ENCODE measurements at regions not wholly inside any gene's neighbourhood (a gene's known extent, or its start where the extent isn't known, plus 50 kb on each side); places are given as distances from the start of the nearest gene placed in this dataset.

DNA sequence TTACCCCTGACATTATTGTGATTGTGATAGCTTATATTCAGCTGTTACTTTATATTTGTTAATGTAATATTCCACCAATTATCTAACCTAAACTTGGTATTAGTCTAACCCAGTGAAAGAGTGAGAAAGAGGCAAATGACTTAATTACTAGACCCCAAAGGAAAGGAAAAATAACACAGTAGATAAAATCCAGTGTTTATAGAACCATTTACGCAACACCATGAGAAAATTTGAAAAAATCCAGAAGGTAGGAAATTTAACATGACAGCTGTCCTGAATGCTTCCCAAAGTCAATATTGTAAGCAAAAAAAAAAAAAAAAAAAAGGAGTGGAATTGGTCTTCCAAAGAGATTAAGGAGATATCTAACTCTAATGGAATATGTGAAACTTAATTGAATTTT, 741.5 kb upstream of the GHITM start:
- Histone ChIP-seq H2BK5ac (ENCODE audit: low read length) (no peak overlapping the region), H3K9me3 (replicated peaks in 1 of 2; ENCODE audit: control insufficient read depth in 2 of 2, insufficient read depth in 1 of 2, low read depth in 1 of 2, low read length in 2 of 2) (no peaks in the 10 kb centered on the region), H3K4me2 (ENCODE audit: insufficient read depth, low read length, poor library complexity, severe bottlenecking) (no peak overlapping the region), H3K9ac (ENCODE audit: low read depth, low read length, poor library complexity) (no peak overlapping the region), H2BK120ac (ENCODE audit: low read depth, low read length) (no peak overlapping the region), H3K27me3 (ENCODE audit: control insufficient read depth in 3 of 3, insufficient read depth in 3 of 3, low read depth in 1 of 3, low read length in 3 of 3) (no peaks in the 10 kb centered on the region), H3K79me1 (ENCODE audit: low read depth, low read length) (no peaks in the 10 kb centered on the region), H4K91ac (ENCODE audit: low read depth, low read length, poor library complexity) (no peak overlapping the region), H3K4me1 (ENCODE audit: control insufficient read depth in 2 of 2, insufficient read depth in 1 of 2, low read depth in 1 of 2, low read length in 2 of 2) (no peaks in the 10 kb centered on the region), H3K18ac (ENCODE audit: low read length) (no peak overlapping the region), H3K23ac (ENCODE audit: low read depth, low read length, poor library complexity) (no peak overlapping the region), H4K8ac (ENCODE audit: low read depth, low read length) (no peak overlapping the region), H3K14ac (ENCODE audit: low read length) (no peak overlapping the region), H3K4me3 (ENCODE audit: low read length in 2 of 2) (no peak overlapping the region), H2AK5ac (ENCODE audit: low read depth, low read length) (no peak overlapping the region), H3K4ac (ENCODE audit: low read length) (no peak overlapping the region), H3K27ac (replicated peaks; ENCODE audit: low read length) (no peak overlapping the region), H2BK15ac (ENCODE audit: low read length) (no peak overlapping the region), H2BK12ac (ENCODE audit: low read length) (no peak overlapping the region), H2AFZ (ENCODE audit: low read length) (no peak overlapping the region), H3K36me3 (replicated peaks in 1 of 2; ENCODE audit: control insufficient read depth in 2 of 2, insufficient read depth in 2 of 2, low read length in 2 of 2) (no peaks in the 10 kb centered on the region)
- no CpG with 5 or more reads among the region's 1 CpG for WGBS, 2 donors (ENCODE audit: extremely low coverage in 2 of 2, insufficient read length in 2 of 2, insufficient replicate concordance in 1 of 2)
- no peak for DNase-seq (ENCODE audit: low spot score)

- H4K8ac ChIP-seq (ENCODE audit: low read depth, low read length), result no peak overlapping the region
- H3K14ac ChIP-seq (ENCODE audit: low read length), result no peak overlapping the region
- no peak overlapping the region for H3K4me3 ChIP-seq (ENCODE audit: low read length in 2 of 2)
- H2BK12ac ChIP-seq (ENCODE audit: low read length), result no peak overlapping the region
- no peaks in the 10 kb centered on the region for H3K4me1 ChIP-seq (ENCODE audit: control insufficient read depth in 2 of 2, insufficient read depth in 1 of 2, low read depth in 1 of 2, low read length in 2 of 2)
- H4K91ac ChIP-seq (ENCODE audit: low read depth, low read length, poor library complexity), result no peak overlapping the region
- H3K27me3 ChIP-seq (ENCODE audit: control insufficient read depth in 3 of 3, insufficient read depth in 3 of 3, low read depth in 1 of 3, low read length in 3 of 3), result no peaks in the 10 kb centered on the region
- no peaks in the 10 kb centered on the region for H3K36me3 ChIP-seq (replicated peaks in 1 of 2; ENCODE audit: control insufficient read depth in 2 of 2, insufficient read depth in 2 of 2, low read length in 2 of 2)
- no peak overlapping the region for H3K9ac ChIP-seq (ENCODE audit: low read depth, low read length, poor library complexity)
- no peak overlapping the region for H2BK15ac ChIP-seq (ENCODE audit: low read length)
- no peak overlapping the region for H3K18ac ChIP-seq (ENCODE audit: low read length)
- no peak overlapping the region for H3K27ac ChIP-seq (replicated peaks; ENCODE audit: low read length)
- no peak overlapping the region for H3K4me2 ChIP-seq (ENCODE audit: insufficient read depth, low read length, poor library complexity, severe bottlenecking)
- H3K4ac ChIP-seq (ENCODE audit: low read length), result no peak overlapping the region
- no peak overlapping the region for H2AFZ ChIP-seq (ENCODE audit: low read length)
- no peak overlapping the region for H2BK5ac ChIP-seq (ENCODE audit: low read length)
- H2BK120ac ChIP-seq (ENCODE audit: low read depth, low read length), result no peak overlapping the region
- no CpG with 5 or more reads among the region's 2 CpGs for WGBS, 2 donors (ENCODE audit: extremely low coverage in 2 of 2, insufficient read length in 2 of 2, insufficient replicate concordance in 1 of 2)
- H3K79me1 ChIP-seq (ENCODE audit: low read depth, low read length), result no peaks in the 10 kb centered on the region
- no peaks in the 10 kb centered on the region for H3K9me3 ChIP-seq (replicated peaks in 1 of 2; ENCODE audit: control insufficient read depth in 2 of 2, insufficient read depth in 1 of 2, low read depth in 1 of 2, low read length in 2 of 2)
- no peak overlapping the region for H2AK5ac ChIP-seq (ENCODE audit: low read depth, low read length)
- H3K23ac ChIP-seq (ENCODE audit: low read depth, low read length, poor library complexity), result no peak overlapping the region
- DNase-seq (ENCODE audit: low spot score), result no peak
These were observed 728.7 kb upstream of the GHITM start for GRCh38 chr10:83410570-83410969.

DNA sequence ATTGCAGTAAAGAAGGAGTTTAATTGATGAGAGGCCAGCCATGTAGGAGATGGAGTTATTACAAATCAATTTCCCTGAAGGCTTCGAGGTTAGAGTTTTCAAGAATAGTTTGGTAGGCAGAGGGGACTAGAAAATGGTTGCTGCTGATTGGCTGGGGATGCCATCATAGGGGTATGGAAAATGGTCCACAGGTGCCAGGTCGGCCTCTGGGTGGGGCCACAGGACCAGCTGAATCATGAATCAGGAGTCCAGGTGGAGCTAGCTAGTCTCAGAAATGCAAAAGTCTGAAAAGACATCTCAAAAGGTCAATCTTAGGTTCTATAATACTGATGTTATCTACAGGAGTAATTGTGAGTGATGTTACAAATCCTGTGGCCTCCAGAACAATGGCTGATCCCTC, 714.0 kb upstream of the GHITM start:
- Histone ChIP-seq H4K91ac (ENCODE audit: low read depth, low read length, poor library complexity) (no peak overlapping the region), H2BK12ac (ENCODE audit: low read length) (no peak overlapping the region), H3K23ac (ENCODE audit: low read depth, low read length, poor library complexity) (no peak overlapping the region), H3K4me3 (ENCODE audit: low read length in 2 of 2) (no peak overlapping the region), H2BK5ac (ENCODE audit: low read length) (no peak overlapping the region), H3K27me3 (ENCODE audit: control insufficient read depth in 3 of 3, insufficient read depth in 3 of 3, low read depth in 1 of 3, low read length in 3 of 3) (no peaks in the 10 kb centered on the region), H3K79me1 (ENCODE audit: low read depth, low read length) (no peaks in the 10 kb centered on the region), H3K18ac (ENCODE audit: low read length) (no peak overlapping the region), H4K8ac (ENCODE audit: low read depth, low read length) (no peak overlapping the region), H2AFZ (ENCODE audit: low read length) (no peak overlapping the region), H2BK15ac (ENCODE audit: low read length) (no peak overlapping the region), H3K27ac (replicated peaks; ENCODE audit: low read length) (no peak overlapping the region), H3K14ac (ENCODE audit: low read length) (no peak overlapping the region), H3K4me1 (ENCODE audit: control insufficient read depth in 2 of 2, insufficient read depth in 1 of 2, low read depth in 1 of 2, low read length in 2 of 2) (no peaks in the 10 kb centered on the region), H3K9ac (ENCODE audit: low read depth, low read length, poor library complexity) (no peak overlapping the region), H3K4me2 (ENCODE audit: insufficient read depth, low read length, poor library complexity, severe bottlenecking) (no peak overlapping the region), H2AK5ac (ENCODE audit: low read depth, low read length) (no peak overlapping the region), H3K4ac (ENCODE audit: low read length) (no peak overlapping the region), H2BK120ac (ENCODE audit: low read depth, low read length) (no peak overlapping the region), H3K9me3 (replicated peaks in 1 of 2; ENCODE audit: control insufficient read depth in 2 of 2, insufficient read depth in 1 of 2, low read depth in 1 of 2, low read length in 2 of 2) (peaks cover 2 to 5% of the 10 kb centered on the region in 2 donors), H3K36me3 (replicated peaks in 1 of 2; ENCODE audit: control insufficient read depth in 2 of 2, insufficient read depth in 2 of 2, low read length in 2 of 2) (no peaks in the 10 kb centered on the region)
- DNase-seq (ENCODE audit: low spot score), result no peak
- WGBS, 2 donors (ENCODE audit: extremely low coverage in 2 of 2, insufficient read length in 2 of 2, insufficient replicate concordance in 1 of 2), result no CpG with 5 or more reads among the region's 2 CpGs

DNA sequence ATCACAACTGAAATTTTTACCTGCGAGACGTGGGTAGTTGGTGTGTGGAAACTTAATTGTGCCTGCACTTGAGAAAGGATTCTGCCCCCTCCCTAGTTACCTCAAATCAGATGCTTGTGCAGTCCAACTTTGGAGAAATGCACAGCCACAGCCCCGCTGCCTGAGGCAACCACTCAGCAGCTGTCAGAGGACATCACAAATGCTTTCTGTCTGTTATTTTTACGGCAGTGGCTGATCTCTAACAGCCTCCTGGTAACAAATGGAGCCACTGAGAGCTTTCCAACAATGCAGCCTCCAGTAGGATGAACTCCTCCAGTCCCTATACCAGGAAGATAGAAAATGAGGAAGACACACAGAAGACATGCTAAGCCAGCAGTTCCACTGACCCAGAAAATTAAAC, 712.2 kb upstream of the GHITM start:
- Histone ChIP-seq H3K9ac (ENCODE audit: low read depth, low read length, poor library complexity) (no peak overlapping the region), H3K4me1 (ENCODE audit: control insufficient read depth in 2 of 2, insufficient read depth in 1 of 2, low read depth in 1 of 2, low read length in 2 of 2) (no peaks in the 10 kb centered on the region), H2BK12ac (ENCODE audit: low read length) (no peak overlapping the region), H2BK120ac (ENCODE audit: low read depth, low read length) (no peak overlapping the region), H2AFZ (ENCODE audit: low read length) (no peak overlapping the region), H2AK5ac (ENCODE audit: low read depth, low read length) (no peak overlapping the region), H4K91ac (ENCODE audit: low read depth, low read length, poor library complexity) (no peak overlapping the region), H3K27me3 (ENCODE audit: control insufficient read depth in 3 of 3, insufficient read depth in 3 of 3, low read depth in 1 of 3, low read length in 3 of 3) (no peaks in the 10 kb centered on the region), H2BK15ac (ENCODE audit: low read length) (no peak overlapping the region), H3K27ac (replicated peaks; ENCODE audit: low read length) (no peak overlapping the region), H3K79me1 (ENCODE audit: low read depth, low read length) (no peaks in the 10 kb centered on the region), H3K36me3 (replicated peaks in 1 of 2; ENCODE audit: control insufficient read depth in 2 of 2, insufficient read depth in 2 of 2, low read length in 2 of 2) (no peaks in the 10 kb centered on the region), H3K9me3 (replicated peaks in 1 of 2; ENCODE audit: control insufficient read depth in 2 of 2, insufficient read depth in 1 of 2, low read depth in 1 of 2, low read length in 2 of 2) (peaks cover 2 to 5% of the 10 kb centered on the region in 2 donors), H3K23ac (ENCODE audit: low read depth, low read length, poor library complexity) (no peak overlapping the region), H3K18ac (ENCODE audit: low read length) (no peak overlapping the region), H3K14ac (ENCODE audit: low read length) (no peak overlapping the region), H4K8ac (ENCODE audit: low read depth, low read length) (no peak overlapping the region), H3K4me2 (ENCODE audit: insufficient read depth, low read length, poor library complexity, severe bottlenecking) (no peak overlapping the region), H3K4me3 (ENCODE audit: low read length in 2 of 2) (no peak overlapping the region), H3K4ac (ENCODE audit: low read length) (no peak overlapping the region), H2BK5ac (ENCODE audit: low read length) (no peak overlapping the region)
- DNase-seq (ENCODE audit: low spot score), result no peak
- WGBS, 2 donors (ENCODE audit: extremely low coverage in 2 of 2, insufficient read length in 2 of 2, insufficient replicate concordance in 1 of 2), result no CpG with 5 or more reads among the region's 4 CpGs
